ENCODE measurements at regions not wholly inside any gene's neighbourhood (a gene's known extent, or its start where the extent isn't known, plus 50 kb on each side); places are given as distances from the start of the nearest gene placed in this dataset.

DNA sequence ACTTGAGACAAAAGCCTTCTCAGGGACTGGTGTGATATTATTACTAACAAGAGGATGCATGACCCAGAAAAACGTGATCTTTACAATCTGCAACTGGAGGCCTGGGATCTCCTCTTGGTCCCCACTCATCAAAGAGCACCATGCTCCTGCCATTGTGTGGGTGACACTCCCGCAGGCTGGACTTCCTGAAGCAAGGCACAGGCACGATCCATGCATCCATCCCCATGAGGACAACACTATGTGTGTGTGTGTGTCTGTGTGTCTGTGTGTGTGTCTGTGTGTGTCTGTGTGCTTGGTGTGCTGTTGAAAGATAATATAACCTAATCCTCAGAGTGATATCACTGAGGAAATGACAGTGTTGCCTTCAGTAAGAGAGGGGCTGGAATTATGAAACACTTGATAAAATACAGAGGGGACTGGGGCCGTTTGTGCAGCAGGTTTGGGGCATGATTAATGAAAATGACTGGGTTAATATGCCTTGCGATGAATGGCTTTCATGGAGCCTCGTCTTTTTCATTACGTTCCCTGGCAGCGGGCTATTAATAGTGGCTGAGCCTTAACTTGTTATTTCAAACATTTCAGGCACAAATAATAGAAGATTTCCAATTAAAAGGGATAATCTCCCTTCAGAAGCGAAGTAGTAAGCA lies 180.8 kb upstream of the TCERG1L start:
- DNase-seq: no peak

DNA sequence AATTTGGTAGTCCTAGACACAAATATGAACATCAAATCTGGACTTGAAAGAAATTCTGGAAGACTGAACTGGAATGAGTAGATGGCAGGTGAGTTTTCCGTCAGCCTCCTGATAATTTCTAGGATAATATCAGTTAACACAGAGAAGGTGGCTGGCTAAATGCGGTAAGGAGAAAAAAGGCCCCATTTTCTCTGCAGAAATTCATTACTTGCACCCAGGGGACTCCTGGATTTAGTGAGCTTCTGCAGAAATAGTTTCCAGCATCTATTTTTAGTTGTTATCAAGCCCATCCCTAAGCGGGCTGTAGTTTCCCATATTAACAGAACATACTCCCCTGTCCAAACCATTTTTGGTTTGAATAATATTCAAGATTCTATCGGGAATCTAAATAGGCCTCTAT lies 181.9 kb upstream of the TCERG1L start:
- DNase-seq: no peak

DNA sequence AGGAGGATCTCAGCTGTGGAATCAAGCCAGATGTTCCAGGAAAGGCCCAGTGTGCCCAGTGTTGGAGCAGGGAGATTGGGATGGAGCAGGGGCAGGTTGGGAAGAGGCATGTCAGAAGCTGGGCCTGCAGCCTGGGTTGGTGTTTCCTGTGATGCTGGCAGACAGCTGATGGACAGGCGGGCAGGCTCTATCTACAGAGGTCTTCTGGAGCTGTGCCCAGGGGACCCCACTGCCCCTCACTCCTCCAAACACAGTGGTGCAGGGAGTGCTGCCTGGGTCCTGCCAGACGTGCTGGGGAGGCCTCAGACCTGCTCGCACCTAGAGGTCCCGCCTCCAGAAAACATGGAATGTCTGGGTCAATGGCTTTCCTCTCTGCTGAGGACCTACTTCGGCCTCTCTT lies 182.9 kb upstream of the TCERG1L start:
- no peak for DNase-seq

- no peak for DNase-seq
Measured at GRCh38 chr10:131495224-131495623, 183.7 kb upstream of the TCERG1L start.

DNA sequence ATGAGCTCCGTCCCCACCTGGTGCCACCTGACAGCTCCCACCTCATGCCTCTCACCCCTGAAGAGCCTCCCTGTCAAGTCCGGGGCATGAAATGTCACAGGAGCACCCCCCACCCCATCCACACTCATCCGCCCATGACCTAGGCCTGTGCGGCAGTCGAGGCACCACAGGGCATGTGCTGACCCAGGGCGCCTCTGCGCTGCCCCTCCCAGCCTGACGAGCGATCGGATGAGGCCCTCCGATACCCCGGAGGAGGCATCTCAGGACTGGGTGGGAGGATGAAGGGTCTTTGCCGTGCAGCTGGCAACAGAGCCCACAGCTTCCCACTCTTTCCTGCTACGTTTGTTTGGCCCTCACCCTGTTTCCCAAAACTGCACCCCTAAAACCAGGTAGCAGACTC lies 184.4 kb upstream of the TCERG1L start:
- no peak for DNase-seq

DNA sequence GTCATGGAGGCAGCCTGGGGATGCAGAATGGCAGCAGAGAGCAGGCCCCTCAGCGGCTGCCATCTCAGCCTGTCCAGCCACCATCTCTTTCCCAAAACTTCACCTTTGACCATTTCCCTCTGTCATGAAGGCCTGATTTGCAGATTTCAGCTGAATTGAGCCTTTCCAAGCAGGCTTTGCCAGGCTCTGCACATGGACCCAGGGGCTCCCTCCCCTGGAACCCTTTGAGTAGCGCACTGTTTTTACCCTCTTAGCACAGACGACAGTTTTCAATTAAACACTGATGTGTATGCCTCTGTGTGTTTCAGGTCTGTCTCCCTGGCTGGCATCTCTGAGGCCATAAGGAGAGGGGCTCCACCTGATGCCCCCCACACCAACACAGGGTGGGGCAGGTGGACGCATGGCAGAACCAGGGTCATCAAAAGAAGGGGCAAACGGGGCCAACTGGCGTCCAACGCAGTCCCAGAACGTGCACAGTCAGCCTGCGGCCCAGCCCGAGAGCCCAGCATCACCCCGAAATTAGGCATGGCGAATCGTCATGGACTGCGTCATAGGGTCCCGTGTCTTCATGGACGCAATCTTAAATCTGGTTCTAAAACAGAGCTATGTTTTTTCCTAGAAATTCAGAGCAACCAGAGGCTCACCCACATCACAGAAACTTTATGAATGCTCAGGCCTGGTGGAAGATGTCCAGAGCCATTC lies 185.0 kb upstream of the TCERG1L start:
- DNase-seq: no peak

DNA sequence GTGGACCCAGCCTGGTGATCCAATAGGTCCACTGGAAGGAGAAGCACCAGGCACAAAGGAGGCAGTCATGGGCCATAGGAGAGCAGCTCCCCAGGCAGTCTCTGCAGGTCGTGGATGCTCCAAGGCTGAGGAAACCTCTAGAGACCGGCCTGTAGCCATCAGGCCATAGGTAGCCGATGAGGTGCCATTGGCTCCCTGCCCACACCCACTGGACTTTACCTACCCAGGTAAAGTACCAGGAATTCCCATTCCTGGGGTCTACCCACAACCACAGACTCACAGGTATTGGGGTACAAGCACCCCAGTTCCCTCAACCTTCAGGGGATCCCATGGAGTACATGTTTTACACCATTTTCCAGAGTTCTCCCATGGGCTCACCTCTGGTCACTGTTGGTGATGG lies 188.0 kb upstream of the TCERG1L start:
- DNase-seq: no peak

- DNase-seq: no peak
Measured at GRCh38 chr10:131500181-131500580, 188.7 kb upstream of the TCERG1L start.

DNA sequence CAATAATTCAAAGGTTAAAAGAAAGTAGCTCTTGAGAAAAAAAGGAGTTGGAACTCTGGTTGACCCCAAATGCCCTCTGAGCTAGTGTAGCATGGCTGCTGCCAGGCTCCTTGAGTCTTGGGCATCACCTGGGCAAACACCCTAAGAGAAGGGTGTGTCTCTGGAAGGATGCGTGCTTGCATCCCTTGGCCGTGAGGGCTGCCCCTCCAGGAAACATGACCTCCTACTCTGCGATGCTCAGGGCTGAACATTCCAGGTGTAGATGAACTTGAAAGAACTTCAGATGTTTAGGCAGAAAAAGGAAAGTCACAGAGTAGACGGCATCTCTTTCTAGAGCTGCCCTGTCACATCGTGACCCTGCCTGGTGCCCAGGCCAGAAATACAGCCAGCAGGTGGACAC lies 189.4 kb upstream of the TCERG1L start:
- no peak for DNase-seq

DNA sequence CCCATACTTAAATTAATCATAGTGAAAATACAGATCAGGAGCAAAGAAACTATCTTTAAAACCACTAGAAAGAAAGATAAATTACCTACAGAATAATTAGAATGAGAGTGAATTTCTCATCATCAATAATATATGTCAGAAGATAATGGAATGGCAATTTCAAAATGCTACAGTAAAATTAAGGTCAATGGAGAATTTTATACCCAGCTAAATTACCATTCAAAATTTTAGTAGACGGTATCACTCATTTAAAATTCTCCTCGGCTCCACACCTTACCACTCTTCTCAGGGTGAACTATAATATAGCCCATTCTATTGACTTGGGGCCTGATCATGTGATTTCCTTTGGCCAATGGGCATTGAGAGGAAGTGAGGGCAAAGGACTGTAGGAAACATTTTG lies 192.5 kb upstream of the TCERG1L start:
- no peak for DNase-seq

DNA sequence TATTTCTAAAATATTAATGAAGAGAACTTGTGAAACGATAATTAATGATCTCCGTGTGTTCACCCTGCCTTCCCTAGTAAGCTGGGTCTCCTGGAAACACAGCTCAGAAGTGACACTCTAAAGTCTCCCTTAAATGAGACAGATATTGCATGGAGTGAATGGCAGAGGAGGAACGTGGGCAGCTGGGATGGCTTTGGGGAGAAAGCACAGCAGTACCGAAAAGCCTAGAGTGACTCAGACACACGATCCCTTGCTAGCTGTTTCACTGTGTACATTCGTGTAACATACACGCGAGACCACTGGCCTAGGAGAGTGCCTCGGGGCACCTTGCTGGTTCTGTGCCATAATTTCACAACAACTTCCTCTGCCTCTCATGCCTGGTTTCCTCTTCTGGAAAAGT lies 199.9 kb upstream of the TCERG1L start:
- no peak for DNase-seq

GRCh38 chr10:131512852-131513251 lies 201.3 kb upstream of the TCERG1L start:
- DNase-seq: no peak

DNA sequence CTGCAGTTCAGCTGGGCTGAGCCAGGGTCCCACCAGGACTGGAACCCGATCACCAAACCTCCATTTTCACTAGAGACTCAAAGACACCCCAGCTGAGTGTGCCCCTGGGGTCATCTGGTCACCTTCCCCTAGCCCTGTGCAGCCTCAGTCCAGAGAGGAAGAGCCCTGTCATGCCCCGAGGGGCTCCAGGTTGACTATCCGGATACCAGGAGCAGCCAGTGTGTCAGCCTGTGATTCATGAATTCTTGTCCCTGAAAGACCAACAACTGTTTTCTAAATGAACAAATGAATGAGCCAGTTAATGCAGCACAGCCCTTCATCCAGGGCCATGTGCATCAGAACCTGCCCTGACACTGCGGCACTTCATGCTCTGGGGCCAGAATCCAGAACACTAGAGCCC lies 201.9 kb upstream of the TCERG1L start:
- DNase-seq: no peak

DNA sequence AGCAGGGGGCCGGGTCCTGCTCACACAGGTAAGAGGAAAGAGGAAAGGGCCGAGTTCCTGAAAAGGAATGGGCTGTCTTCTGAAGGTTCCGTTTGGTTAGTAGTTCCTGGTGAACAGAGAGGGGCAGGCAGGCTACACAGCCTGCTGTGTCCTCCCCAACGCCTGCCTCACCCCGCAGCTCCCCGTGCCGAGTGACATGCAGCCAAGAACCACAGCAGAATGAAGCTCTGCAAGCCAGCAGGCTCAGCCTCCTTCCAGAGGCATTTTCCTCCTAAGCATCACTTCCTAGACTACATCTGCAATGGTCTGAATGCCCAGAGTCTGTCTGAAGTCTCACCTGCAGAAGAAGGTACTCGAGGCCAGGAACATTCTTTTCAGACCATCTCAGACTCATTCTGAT lies 202.4 kb upstream of the TCERG1L start:
- DNase-seq: no peak

- DNase-seq: no peak
Measured at GRCh38 chr10:131514454-131514853, 202.9 kb upstream of the TCERG1L start.

- no peak for DNase-seq
Measured at GRCh38 chr10:131516285-131516684, 204.8 kb upstream of the TCERG1L start.

GRCh38 chr10:131517781-131518180 lies 206.3 kb upstream of the TCERG1L start:
- no peak for DNase-seq

DNA sequence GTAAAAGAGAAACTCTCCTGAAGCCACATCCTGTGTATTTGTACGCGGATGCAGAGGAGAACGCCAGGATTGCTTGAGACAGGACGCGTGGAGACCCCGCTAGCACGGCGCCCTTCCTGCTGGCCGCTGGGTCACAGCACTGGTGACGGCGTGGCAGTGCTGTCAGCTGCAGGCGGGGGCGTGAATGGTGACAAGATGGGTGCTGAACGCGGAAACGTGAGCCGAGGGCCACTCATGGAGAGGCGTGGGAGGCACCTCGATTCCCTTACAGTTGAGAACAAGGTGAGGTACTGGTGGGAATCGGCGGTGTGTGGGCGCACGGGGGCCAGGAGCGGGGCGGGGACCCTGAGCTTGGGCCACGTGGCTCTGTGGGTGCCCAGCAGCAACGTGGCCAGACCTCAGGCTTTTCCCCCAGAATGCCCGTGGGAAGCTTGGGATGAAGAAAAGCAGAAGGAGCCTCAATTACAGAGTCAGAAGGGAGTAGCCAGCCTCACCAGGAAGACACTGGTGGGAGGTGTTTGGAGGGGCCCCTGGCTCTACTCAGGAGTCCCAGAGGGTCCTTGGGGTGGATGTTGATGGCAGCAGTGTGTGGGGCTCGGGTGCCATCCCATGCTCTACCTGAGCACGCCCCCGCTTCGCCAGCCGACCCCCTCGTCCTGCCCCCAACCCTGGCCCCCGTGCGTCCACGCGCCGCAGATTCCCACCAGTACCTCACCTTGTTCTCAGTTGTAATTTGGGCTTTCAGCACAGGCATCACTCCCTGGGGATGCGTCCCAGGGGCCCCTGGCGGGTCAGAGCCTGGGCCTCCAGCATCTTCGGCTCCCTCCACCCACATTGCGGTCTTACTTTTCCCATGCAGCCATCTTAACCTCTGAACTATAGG lies 208.4 kb upstream of the TCERG1L start:
- no peak for DNase-seq

DNA sequence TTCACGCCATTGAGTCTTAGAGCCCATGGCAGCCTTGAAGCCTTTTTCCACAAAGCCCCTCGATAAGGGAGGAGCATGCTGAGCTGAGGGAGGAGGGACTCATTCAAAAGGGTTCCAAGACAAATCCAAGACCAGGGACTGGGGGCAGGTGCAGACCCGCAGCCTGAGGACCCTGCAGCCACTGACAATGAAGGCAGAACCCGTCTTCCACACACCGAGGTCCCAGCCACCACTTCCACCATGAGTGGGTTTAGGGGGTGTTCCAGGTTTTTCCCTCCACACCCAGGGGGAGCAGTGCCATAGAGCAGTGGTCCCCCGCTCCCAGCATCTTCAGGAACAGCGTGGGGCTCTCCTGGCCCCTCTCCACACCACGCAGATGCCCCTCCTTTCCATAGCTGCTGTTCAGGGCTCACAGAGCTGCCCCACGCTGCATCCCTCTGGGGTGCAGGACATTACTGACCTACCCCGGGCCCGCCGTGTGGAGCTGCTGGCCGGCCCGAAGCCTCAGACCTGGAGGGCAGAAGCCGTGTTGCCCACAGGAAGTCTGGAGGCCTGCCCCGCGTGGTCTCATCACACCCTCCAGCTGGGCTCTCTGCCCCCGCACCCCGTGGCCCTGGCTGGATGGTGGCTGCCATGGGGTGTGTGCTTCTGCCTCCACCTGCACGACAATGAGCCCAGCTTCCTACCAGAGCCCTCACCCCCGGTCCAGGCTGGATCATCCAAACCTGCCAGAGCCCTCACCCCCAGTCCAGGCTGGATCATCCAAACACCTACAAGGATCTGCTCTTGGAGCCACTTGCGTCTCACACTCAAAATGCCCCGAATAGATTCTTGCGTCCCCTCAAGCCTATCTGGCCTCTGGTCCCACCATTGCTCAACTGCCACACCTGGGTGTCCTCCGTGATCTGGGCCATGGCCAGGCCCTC lies 220.0 kb upstream of the TCERG1L start:
- no peak for DNase-seq

GRCh38 chr10:131532291-131532690 lies 220.8 kb upstream of the TCERG1L start:
- DNase-seq: no peak

- DNase-seq: no peak
Measured at GRCh38 chr10:131532745-131533341, 221.3 kb upstream of the TCERG1L start.

DNA sequence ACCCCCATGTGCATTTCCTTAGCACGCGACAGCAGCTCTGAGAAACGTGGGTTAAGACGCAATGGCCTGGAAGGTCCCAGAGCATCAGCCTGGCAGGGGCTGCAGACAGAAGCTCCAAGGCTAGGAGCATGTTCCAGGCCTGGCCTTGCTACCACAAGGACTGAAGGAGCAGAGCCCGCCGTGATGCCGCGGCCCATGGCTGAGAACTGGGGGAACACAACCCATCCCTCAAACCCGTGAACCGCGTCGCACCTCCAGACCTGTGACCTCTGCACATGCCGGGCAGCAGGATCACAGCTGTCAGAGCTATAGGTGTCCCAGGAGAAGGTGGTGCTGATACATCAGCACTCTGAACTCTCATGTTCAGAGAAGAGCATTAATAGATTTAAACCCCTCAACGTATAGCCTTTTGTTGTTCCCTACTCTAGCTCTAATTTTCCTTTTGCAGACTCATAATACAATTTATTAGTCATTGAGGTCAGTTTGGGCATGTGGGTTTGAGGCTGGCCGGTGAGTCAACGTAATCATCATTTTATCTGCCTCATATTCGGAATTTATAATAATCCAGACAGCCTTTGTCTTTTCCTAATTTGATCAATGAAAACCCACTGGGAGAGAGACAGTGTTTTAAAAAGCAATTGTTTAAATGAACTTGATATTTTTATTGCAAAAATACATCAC lies 222.5 kb upstream of the TCERG1L start:
- no peak for DNase-seq

All from stimulated activated CD4-positive, alpha-beta T cell treated with anti-CD3 and anti-CD28 coated beads, Interleukin-12 subunit alpha, Interleukin-12 subunit beta, amount 100 ng/mL, for 4 hours (primary cell).